Omental fat pad (tissue), 3 donors: ENCODE measurements at regions not wholly inside any gene's neighbourhood (a gene's known extent, or its start where the extent isn't known, plus 50 kb on each side); places are given as distances from the start of the nearest gene placed in this dataset.

ENCODE experiments used
- ATAC-seq: fragments of 150-250 bp; one replicate; pipeline ENCODE4 v1.9.1; 2016; ENCODE audit warnings: mild to moderate bottlenecking, moderate library complexity; ENCODE audit not compliant: low FRiP score
- DNase-seq: peaks from one replicate; pipeline ENCODE4 v3.0.0-alpha.2; 2019; ENCODE audit warnings: low spot score
- CTCF ChIP-seq, 3 donors: fragments of 450-650 bp; IDR thresholded peaks; one replicate each; pipeline ENCODE4 v1.5.1; 2016 to 2017; ENCODE audit warnings: antibody characterized with exemption in 3 of 3, mild to moderate bottlenecking in 3 of 3, moderate library complexity in 2 of 3

GRCh38 chr9:15113288-15113687 lies 193.7 kb downstream of the TTC39B start:
- no peak for ATAC-seq
- no peak for DNase-seq
- TF ChIP-seq CTCF (IDR thresholded peaks at IDR 0.05): no peak

GRCh38 chr9:15111071-15111470 lies 195.9 kb downstream of the TTC39B start:
- DNase-seq (no peak), ATAC-seq (no peak)
- TF ChIP-seq CTCF (IDR thresholded peaks at IDR 0.05): no peak

- ATAC-seq: no peak
- peak in 1 of 3 donors; percentile 38 for TF ChIP-seq CTCF (IDR thresholded peaks at IDR 0.05)
- no peak for DNase-seq
These were observed 194.7 kb upstream of the FREM1 start for GRCh38 chr9:15104826-15105420.

GRCh38 chr9:15103290-15103689 lies 193.1 kb upstream of the FREM1 start:
- ATAC-seq: no peak
- TF ChIP-seq CTCF (IDR thresholded peaks at IDR 0.05): no peak
- no peak for DNase-seq

- no peak for TF ChIP-seq CTCF (IDR thresholded peaks at IDR 0.05)
- ATAC-seq: no peak
- DNase-seq: no peak
These were observed 190.9 kb upstream of the FREM1 start for GRCh38 chr9:15101095-15101494.

- DNase-seq (no peak), ATAC-seq (no peak)
- TF ChIP-seq CTCF (IDR thresholded peaks at IDR 0.05): no peak
These were observed 190.3 kb upstream of the FREM1 start for GRCh38 chr9:15100571-15100970.

GRCh38 chr9:15096972-15097371 lies 186.7 kb upstream of the FREM1 start:
- ATAC-seq (no peak), DNase-seq (no peak)
- TF ChIP-seq CTCF (IDR thresholded peaks at IDR 0.05): no peak
